OCI-LY1 (cell line): ENCODE measurements at regions not wholly inside any gene's neighbourhood (a gene's known extent, or its start where the extent isn't known, plus 50 kb on each side); places are given as distances from the start of the nearest gene placed in this dataset.

Source experiments
- H2AFZ ChIP-seq: fragments of 200-600 bp; sonication (generic), shearing (Covaris generic); 2 replicates; pipeline ENCODE4 v1.6.0; 2014; ENCODE audit warnings: antibody characterized with exemption, mild to moderate bottlenecking, low read length
- H3F3A ChIP-seq: fragments of 200-600 bp; sonication (generic), shearing (Covaris generic); 2 replicates; pipeline ENCODE4 v1.6.0; 2014; ENCODE audit warnings: mild to moderate bottlenecking, antibody characterized with exemption, low read length, moderate library complexity; ENCODE audit not compliant: insufficient read depth
- H3K27ac ChIP-seq: fragments of 200-600 bp; sonication (generic); 2 replicates; pipeline ENCODE4 v1.5.1; 2014; ENCODE audit warnings: low read length, mixed run types, mild to moderate bottlenecking, low read depth; ENCODE audit not compliant: poor library complexity, severe bottlenecking
- H3K27me3 ChIP-seq: fragments of 200-600 bp; sonication (generic); 2 replicates; pipeline ENCODE4 v1.6.0; 2014; ENCODE audit warnings: antibody characterized with exemption, mild to moderate bottlenecking, low read length, moderate library complexity; ENCODE audit not compliant: insufficient read depth
- H3K36me3 ChIP-seq: fragments of 200-600 bp; sonication (generic); 2 replicates; pipeline ENCODE4 v1.6.1; 2014; ENCODE audit warnings: mild to moderate bottlenecking, antibody characterized with exemption, low read length, moderate library complexity, mixed read lengths; ENCODE audit not compliant: insufficient read depth
- H3K4me1 ChIP-seq: fragments of 200-600 bp; sonication (generic); 2 replicates; pipeline ENCODE4 v1.5.1; 2014; ENCODE audit warnings: mild to moderate bottlenecking, low read length, moderate library complexity; ENCODE audit not compliant: insufficient read depth, severe bottlenecking
- H3K4me2 ChIP-seq: fragments of 200-600 bp; sonication (generic), shearing (Covaris generic); 2 replicates; pipeline ENCODE4 v1.6.1; 2014; ENCODE audit warnings: low read length
- H3K4me3 ChIP-seq: fragments of 200-600 bp; sonication (generic); 2 replicates; pipeline ENCODE4 v1.5.1; 2014; ENCODE audit warnings: low read length, low read depth, mild to moderate bottlenecking, mixed read lengths; ENCODE audit not compliant: poor library complexity, severe bottlenecking
- H3K79me2 ChIP-seq: fragments of 200-600 bp; shearing (Covaris generic); 2 replicates; pipeline ENCODE4 v1.6.1; 2016; ENCODE audit warnings: mixed run types, low read length, mixed read lengths; ENCODE audit not compliant: insufficient read depth
- H3K9ac ChIP-seq: fragments of 200-600 bp; sonication (generic), shearing (Covaris generic); 2 replicates; pipeline ENCODE4 v1.6.1; 2014; ENCODE audit warnings: mild to moderate bottlenecking, low read length, mixed read lengths
- H3K9me2 ChIP-seq: fragments of 200-600 bp; sonication (generic), shearing (Covaris generic); 2 replicates; pipeline ENCODE4 v1.6.1; 2014; ENCODE audit warnings: low read depth, mild to moderate bottlenecking, low read length, mixed read lengths
- H3K9me3 ChIP-seq: fragments of 200-600 bp; shearing (Covaris generic); 2 replicates; pipeline ENCODE4 v1.6.1; 2014; ENCODE audit warnings: low read length, mixed read lengths
- H4K20me1 ChIP-seq: fragments of 200-600 bp; sonication (generic), shearing (Covaris generic); 2 replicates; pipeline ENCODE4 v1.6.0; 2016; ENCODE audit warnings: mild to moderate bottlenecking, low read length; ENCODE audit not compliant: insufficient read depth
- CTCF ChIP-seq: fragments of 200-600 bp; sonication (generic), shearing (Covaris generic); IDR thresholded peaks from 2 replicates; pipeline ENCODE4 v1.5.1; 2017; ENCODE audit warnings: mild to moderate bottlenecking, antibody characterized with exemption, low read length, moderate library complexity, mixed read lengths
- EZH2 ChIP-seq: fragments of 200-600 bp; sonication (generic), shearing (Covaris generic); IDR thresholded peaks from 2 replicates; pipeline ENCODE4 v1.8.0; 2017; ENCODE audit warnings: borderline replicate concordance, mixed run types, mild to moderate bottlenecking, antibody characterized with exemption, low read length, moderate library complexity, mixed read lengths

DNA sequence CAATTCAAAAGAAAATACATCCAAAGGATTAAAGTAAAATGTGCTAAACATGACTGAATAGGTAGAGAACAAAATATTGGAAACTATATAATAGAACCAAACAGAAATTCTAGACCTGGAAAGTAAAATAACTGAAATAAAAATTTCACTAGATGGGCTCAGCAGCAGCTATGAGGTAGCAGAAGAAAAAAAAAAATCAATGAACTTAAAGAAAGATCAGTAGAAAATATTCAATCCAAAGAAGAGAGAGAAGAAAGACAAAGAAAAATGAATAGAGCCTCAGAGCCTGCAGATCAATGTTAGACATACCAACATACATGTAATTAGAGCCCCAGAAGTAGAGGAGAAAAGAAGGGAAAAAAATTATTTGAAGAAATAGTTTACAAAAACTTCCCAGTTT, 129.6 kb upstream of the RNF32 start:
- Histone ChIP-seq H3K4me3 (no peak overlapping the region), H3K4me1 (no peaks in the 10 kb centered on the region), H2AFZ (no peak overlapping the region), H3K27ac (no peak overlapping the region), H3K27me3 (peaks cover 4% of the 10 kb centered on the region; the same call in 1 of the 2 replicates), H3K9me3 (peaks cover 9% of the 10 kb centered on the region; the same call in 1 of the 2 replicates), H4K20me1 (no peaks in the 10 kb centered on the region), H3K9ac (no peak overlapping the region), H3K4me2 (no peak overlapping the region), H3K79me2 (no peaks in the 10 kb centered on the region), H3F3A (no peaks in the 10 kb centered on the region), H3K9me2 (no peaks in the 10 kb centered on the region), H3K36me3 (no peaks in the 10 kb centered on the region)
- TF ChIP-seq CTCF (no peak), EZH2 (no peak)

DNA sequence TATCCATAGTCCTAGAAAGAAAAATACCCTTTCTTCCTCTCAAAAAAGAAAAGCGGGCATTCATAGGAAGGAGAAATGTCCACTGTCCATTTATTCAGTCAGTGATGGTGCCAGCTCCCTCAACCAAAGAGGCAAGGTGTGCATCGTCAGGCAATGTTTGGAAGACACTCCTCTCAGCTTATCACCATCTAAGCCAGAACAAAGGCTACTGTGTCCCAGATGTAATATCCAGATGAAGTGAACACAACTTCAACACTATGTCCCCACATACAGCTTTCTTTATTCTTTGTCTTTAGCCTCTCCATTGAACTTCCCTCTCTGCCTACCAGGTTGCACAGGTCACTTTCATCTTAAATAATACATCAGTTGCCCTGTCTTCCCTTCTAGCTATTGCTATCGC, 131.4 kb upstream of the RNF32 start:
- Histone ChIP-seq H3K79me2 (no peaks in the 10 kb centered on the region), H3K9me2 (no peaks in the 10 kb centered on the region), H3K27me3 (peaks cover 4% of the 10 kb centered on the region; the same call in 1 of the 2 replicates), H3K36me3 (no peaks in the 10 kb centered on the region), H4K20me1 (no peaks in the 10 kb centered on the region), H3K9me3 (peaks cover 9% of the 10 kb centered on the region; the same call in 1 of the 2 replicates), H3F3A (no peaks in the 10 kb centered on the region), H3K4me3 (no peak overlapping the region), H3K4me1 (no peaks in the 10 kb centered on the region), H3K9ac (no peak overlapping the region), H2AFZ (no peak overlapping the region), H3K27ac (no peak overlapping the region), H3K4me2 (no peak overlapping the region)
- TF ChIP-seq CTCF (no peak), EZH2 (no peak)

GRCh38 chr7:156505876-156506275, 134.7 kb upstream of the RNF32 start:
- no peaks in the 10 kb centered on the region for H4K20me1 ChIP-seq
- no peak overlapping the region for H3K27ac ChIP-seq
- no peaks in the 10 kb centered on the region for H3K4me1 ChIP-seq
- H3K9me2 ChIP-seq: no peaks in the 10 kb centered on the region
- peaks cover 4% of the 10 kb centered on the region; the same call in 1 of the 2 replicates for H3K27me3 ChIP-seq
- no peak overlapping the region for H3K9ac ChIP-seq
- no peak overlapping the region for H3K4me2 ChIP-seq
- H2AFZ ChIP-seq: no peak overlapping the region
- TF ChIP-seq EZH2 (no peak), CTCF (no peak)
- no peaks in the 10 kb centered on the region for H3K79me2 ChIP-seq
- no peaks in the 10 kb centered on the region for H3K36me3 ChIP-seq
- peaks cover 2% of the 10 kb centered on the region; the same call in 1 of the 2 replicates for H3K9me3 ChIP-seq
- no peak overlapping the region for H3K4me3 ChIP-seq
- no peaks in the 10 kb centered on the region for H3F3A ChIP-seq
